HepG2 (cell line): ENCODE measurements at regions not wholly inside any gene's neighbourhood (a gene's known extent, or its start where the extent isn't known, plus 50 kb on each side); places are given as distances from the start of the nearest gene placed in this dataset.

ENCODE experiments used
- ATAC-seq: fragments of 200-7000 bp; cut with Tn5 transposase; 3 replicates; pipeline ENCODE4 v1.9.1; 2020; ENCODE audit warnings: mild to moderate bottlenecking, moderate library complexity
- BruUV-seq: library from RNA; stranded (reverse); fragments of 400-500 nt; replicated peaks from 2 replicates; lab custom pipeline; 2021; lab: Mats Ljungman, UMichigan
- CTCF ChIA-PET: fragments of 300-600 bp; formaldehyde crosslinking; extraction: SDS; loops from one replicate; lab custom pipeline; 2021; ENCODE audit warnings: low total read pairs, inconsistent platforms, low intra/inter-chr PET ratio; lab: Yijun Ruan, JAX
- POLR2A ChIA-PET: fragments of 350-600 bp; sonication (Branson Sonifier 250); formaldehyde crosslinking; loops from one replicate; lab custom pipeline; 2020; ENCODE audit warnings: antibody characterized with exemption, inconsistent platforms; lab: Yijun Ruan, JAX
- DNase-seq: peaks from one replicate; pipeline ENCODE4 v3.0.0-alpha.2; 2015; ENCODE audit warnings: low spot score
- FAIRE-seq: peaks from 3 replicates; lab custom pipeline; 2011; peaks lifted over from hg19 to GRCh38; lab: Jason Lieb, UNC
- H2AFZ ChIP-seq: one replicate; pipeline ENCODE4 v1.6.1; 2011; ENCODE audit warnings: low read length, inconsistent platforms
- H3K27ac ChIP-seq: fragments of 300-600 bp; 3 replicates; pipeline ENCODE4 v1.8.0; 2011; ENCODE audit warnings: mixed run types, mild to moderate bottlenecking, mixed read lengths, low read length, inconsistent platforms; ENCODE audit not compliant: insufficient read depth; ENCODE audit errors: extremely low read length
- H3K27me3 ChIP-seq, 2 experiments: fragments of 200-600 bp in 1 of 2; 2 replicates in 1 of 2; 3 replicates in 1 of 2; pipeline versions ENCODE4 v1.6.0 to v1.8.0; 2011; ENCODE audit warnings: low read length in 2 of 2, mild to moderate bottlenecking in 2 of 2, moderate library complexity in 2 of 2, inconsistent platforms in 1 of 2; ENCODE audit not compliant: insufficient read depth in 2 of 2, control insufficient read depth in 1 of 2
- H3K36me3 ChIP-seq, 2 experiments: fragments of 200-600 bp in 1 of 2; replicated peaks in 1 of 2; 2 replicates in 1 of 2; 3 replicates in 1 of 2; pipeline versions ENCODE4 v1.5.1 to v1.8.0; 2011; ENCODE audit warnings: low read length in 2 of 2, inconsistent platforms in 1 of 2; ENCODE audit not compliant: insufficient read depth in 2 of 2, control insufficient read depth in 1 of 2
- H3K4me1 ChIP-seq: 2 replicates; pipeline ENCODE4 v1.5.1; 2012; ENCODE audit warnings: low read length, inconsistent platforms; ENCODE audit not compliant: insufficient read depth
- H3K4me2 ChIP-seq: 2 replicates; pipeline ENCODE4 v1.6.0; 2011; ENCODE audit warnings: low read depth, low read length, inconsistent platforms
- H3K4me3 ChIP-seq, 3 experiments: fragments of 200-600 bp in 1 of 3; sonication (generic), shearing (Covaris generic) in 1 of 3; replicated peaks in 1 of 3; 2 replicates each; pipeline ENCODE4 v1.5.1; 2011 to 2016; ENCODE audit warnings: low read length in 3 of 3, inconsistent platforms in 2 of 3, low read depth in 2 of 3, mild to moderate bottlenecking in 2 of 3, control low read depth in 1 of 3, mixed read lengths in 1 of 3; ENCODE audit not compliant: insufficient read depth in 1 of 3
- H3K79me2 ChIP-seq: one replicate; pipeline ENCODE4 v1.6.1; 2011; ENCODE audit warnings: low read length, inconsistent platforms; ENCODE audit not compliant: insufficient read depth
- H3K9ac ChIP-seq: 2 replicates; pipeline ENCODE4 v1.6.0; 2011; ENCODE audit warnings: mild to moderate bottlenecking, low read depth, low read length, inconsistent platforms; ENCODE audit not compliant: insufficient read depth
- H3K9me3 ChIP-seq: 2 replicates; pipeline ENCODE4 v1.5.1; 2012; ENCODE audit warnings: mild to moderate bottlenecking, low read length
- H4K20me1 ChIP-seq: 2 replicates; pipeline ENCODE4 v1.6.0; 2011; ENCODE audit warnings: inconsistent platforms, mild to moderate bottlenecking, low read length, moderate library complexity; ENCODE audit not compliant: insufficient read depth
- DZIP1 ChIP-seq: sonication (generic); formaldehyde crosslinking; IDR thresholded peaks from 2 replicates; pipeline ENCODE4 v1.5.0; 2020; ENCODE audit warnings: mild to moderate bottlenecking, missing genetic modification reagents
- E2F5 ChIP-seq: sonication (generic); formaldehyde crosslinking; conservative IDR thresholded peaks from 2 replicates; pipeline ENCODE4 v1.4.0; 2020; ENCODE audit warnings: missing genetic modification reagents
- FOSL2 ChIP-seq: sonication (generic); formaldehyde crosslinking; IDR thresholded peaks from 2 replicates; pipeline ENCODE4 v1.4.0; 2020; ENCODE audit warnings: missing genetic modification reagents
- HNRNPL ChIP-seq: fragments of 200-400 bp; formaldehyde crosslinking; IDR thresholded peaks from 2 replicates; pipeline ENCODE4 v1.6.1; 2017; ENCODE audit warnings: mild to moderate bottlenecking, low read depth, low read length
- IRF1 ChIP-seq: sonication (generic); formaldehyde crosslinking; IDR thresholded peaks from 2 replicates; pipeline ENCODE4 v1.4.0; 2020; ENCODE audit warnings: low read depth, mild to moderate bottlenecking, missing genetic modification reagents
- MIER3 ChIP-seq: IDR thresholded peaks from 2 replicates; pipeline ENCODE4 v1.6.1; 2016; ENCODE audit warnings: missing compliant biosample characterization, borderline replicate concordance
- PLRG1 ChIP-seq: fragments of 450-650 bp; conservative IDR thresholded peaks from 2 replicates; pipeline ENCODE4 v1.6.1; 2016
- SIN3B ChIP-seq: fragments of 150-350 bp; IDR thresholded peaks from 2 replicates; pipeline ENCODE4 v1.6.1; 2014; ENCODE audit warnings: low read length
- SNAPC5 ChIP-seq: sonication (generic); formaldehyde crosslinking; IDR thresholded peaks from 2 replicates; pipeline ENCODE4 v1.8.1; 2023; ENCODE audit warnings: mild to moderate bottlenecking, missing genetic modification reagents, borderline replicate concordance
- ZMAT5 ChIP-seq: sonication (generic); formaldehyde crosslinking; IDR thresholded peaks from 2 replicates; pipeline ENCODE4 v1.5.0; 2020; ENCODE audit warnings: mild to moderate bottlenecking, low read depth, missing genetic modification reagents, borderline replicate concordance
- ZNF224 ChIP-seq: sonication (generic); formaldehyde crosslinking; IDR thresholded peaks from 2 replicates; pipeline ENCODE4 v1.5.0; 2020; ENCODE audit warnings: mild to moderate bottlenecking, missing genetic modification reagents
- ZNF446 ChIP-seq: sonication (generic); formaldehyde crosslinking; IDR thresholded peaks from 2 replicates; pipeline ENCODE4 v1.5.0; 2020; ENCODE audit warnings: mild to moderate bottlenecking, missing genetic modification reagents
- ZNF597 ChIP-seq: sonication (generic); formaldehyde crosslinking; IDR thresholded peaks from 2 replicates; pipeline ENCODE4 v1.5.0; 2020; ENCODE audit warnings: missing genetic modification reagents
- ZNF691 ChIP-seq: sonication (generic); formaldehyde crosslinking; IDR thresholded peaks from 2 replicates; pipeline ENCODE4 v1.4.0; 2020; ENCODE audit warnings: missing genetic modification reagents, low read depth, mild to moderate bottlenecking, borderline replicate concordance
- ZNF775 ChIP-seq: sonication (generic); formaldehyde crosslinking; IDR thresholded peaks from 2 replicates; pipeline ENCODE4 v1.4.0; 2020; ENCODE audit warnings: missing genetic modification reagents, mild to moderate bottlenecking, moderate library complexity, borderline replicate concordance
- WGBS: methylation state at CpG from one replicate; pipeline ENCODE4 v1.1.6; 2017; ENCODE audit warnings: low lambda C conversion rate; 5-methylcytosine and 5-hydroxymethylcytosine counted together
- in situ Hi-C: cut with HindIII; loops from 2 replicates; pipeline ENCODE4 v1.10.0; 2017; ENCODE audit warnings: low pct_unique_long_range_greater_than_20kb; ENCODE audit not compliant: extremely low pct_ligation_motif_present
- intact Hi-C: fragments of 100-400 bp; cut with micrococcal nuclease; formaldehyde crosslinking; loops from one replicate; pipeline ENCODE4 v1.10.0; 2022; ENCODE audit not compliant: unreplicated experiment

- H2AFZ ChIP-seq: no peak overlapping the region
- in situ Hi-C loops: no loop called here
- DNase-seq (no peak), ATAC-seq (no peak), FAIRE-seq (no peak)
- H3K27ac ChIP-seq: no peak overlapping the region
- POLR2A ChIA-PET: no interaction called here
- no peaks in the 10 kb centered on the region for H3K36me3 ChIP-seq
- H3K9me3 ChIP-seq: no peaks in the 10 kb centered on the region; the same call in 1 of the 2 replicates
- BruUV-seq: no TSS peak
- H4K20me1 ChIP-seq: no peaks in the 10 kb centered on the region
- CTCF ChIA-PET: no interaction called here
- no peaks in the 10 kb centered on the region for H3K4me1 ChIP-seq
- no peaks in the 10 kb centered on the region for H3K79me2 ChIP-seq
- intact Hi-C loops: no loop called here
- no peaks in the 10 kb centered on the region for H3K27me3 ChIP-seq
- H3K4me3 ChIP-seq: no peak overlapping the region
- no peak overlapping the region for H3K9ac ChIP-seq
- 0% methylated on average over 2 of the region's 7 CpGs for WGBS
- no peak overlapping the region for H3K4me2 ChIP-seq
- TF ChIP-seq ZNF224 (CRISPR knock-in tag) (no peak), ZNF691 (no peak), ZMAT5 (no peak), DZIP1 (CRISPR knock-in tag) (no peak), IRF1 (CRISPR knock-in tag) (no peak), SIN3B (no peak), ZNF775 (no peak), ZNF597 (CRISPR knock-in tag) (no peak), SNAPC5 (CRISPR knock-in tag) (no peak), PLRG1 (no peak), HNRNPL (no peak), FOSL2 (CRISPR knock-in tag) (no peak), E2F5 (no peak), MIER3 (no peak), ZNF446 (CRISPR knock-in tag) (no peak)
These were observed 576.2 kb downstream of the BNC2 start for GRCh38 chr9:16294133-16294770.
